OCI-LY3 (cell line): ENCODE measurements at regions not wholly inside any gene's neighbourhood (a gene's known extent, or its start where the extent isn't known, plus 50 kb on each side); places are given as distances from the start of the nearest gene placed in this dataset.
A peak's percentile ranks its signal among the peaks of the same experiment; 100 is the strongest.
"Not testable (repeated sequence)": the region's sequence is repeated elsewhere in the genome, so short reads cannot be mapped to it uniquely, and the experiment has no call there.

ENCODE experiments used
- H2AFZ ChIP-seq: fragments of 200-600, 300-600 bp; shearing (Covaris generic); 2 replicates; pipeline ENCODE4 v1.6.0; 2014; ENCODE audit warnings: antibody characterized with exemption, low read depth, low read length
- H3K27ac ChIP-seq: fragments of 200-600, 300-600 bp; sonication (generic); 2 replicates; pipeline ENCODE4 v1.5.1; 2014; ENCODE audit warnings: mild to moderate bottlenecking, low read length, moderate library complexity, mixed read lengths
- H3K27me3 ChIP-seq: fragments of 200-600, 300-600 bp; sonication (generic); 2 replicates; pipeline ENCODE4 v1.6.1; 2014; ENCODE audit warnings: low read depth, low read length, mixed read lengths
- H3K36me3 ChIP-seq: fragments of 200-600, 300-600 bp; sonication (generic); replicated peaks from 2 replicates; pipeline ENCODE3; 2014; ENCODE audit warnings: low read depth, low read length, mixed read lengths
- H3K4me1 ChIP-seq: fragments of 300-600, 200-600 bp; sonication (generic); 2 replicates; pipeline ENCODE4 v1.6.1; 2014; ENCODE audit warnings: low read length, mixed read lengths
- H3K4me2 ChIP-seq: fragments of 200-600, 300-600 bp; sonication (generic); 2 replicates; pipeline ENCODE4 v1.6.1; 2014; ENCODE audit warnings: low read length, mixed read lengths
- H3K4me3 ChIP-seq: fragments of 300-600, 200-600 bp; sonication (generic); 2 replicates; pipeline ENCODE4 v1.5.1; 2014; ENCODE audit warnings: antibody characterized with exemption, mild to moderate bottlenecking, low read length, moderate library complexity
- H3K79me2 ChIP-seq: fragments of 300-600, 200-600 bp; shearing (Covaris generic); 2 replicates; pipeline ENCODE4 v1.6.1; 2014; ENCODE audit warnings: mild to moderate bottlenecking, low read length, mixed read lengths
- H3K9ac ChIP-seq: fragments of 300-600, 200-600 bp; shearing (Covaris generic); 2 replicates; pipeline ENCODE4 v1.6.0; 2014; ENCODE audit warnings: mild to moderate bottlenecking, low read length, moderate library complexity
- H3K9me3 ChIP-seq: fragments of 200-600, 300-600 bp; shearing (Covaris generic); 2 replicates; pipeline ENCODE4 v1.6.1; 2014; ENCODE audit warnings: low read length, mixed read lengths; ENCODE audit not compliant: insufficient read depth
- H4K20me1 ChIP-seq: fragments of 200-600, 300-600 bp; sonication (generic); 2 replicates; pipeline ENCODE4 v1.6.1; 2016; ENCODE audit warnings: low read length, mixed read lengths; ENCODE audit not compliant: insufficient read depth
- CTCF ChIP-seq: fragments of 200-600, 300-600 bp; sonication (generic); IDR thresholded peaks from 2 replicates; pipeline ENCODE4 v1.5.1; 2014; ENCODE audit warnings: antibody characterized with exemption, low read length, low read depth
- EZH2phosphoT487 ChIP-seq: fragments of 200-600 bp; shearing (Covaris generic); IDR thresholded peaks from 2 replicates; pipeline ENCODE4 v1.6.1; 2018; ENCODE audit warnings: antibody characterized with exemption, mixed run types, low read depth

GRCh38 chrX:45803383-45803921 lies 602.8 kb upstream of the DIPK2B start:
- Histone ChIP-seq H3K4me1 (peaks cover 53% of the 10 kb centered on the region), H3K27me3 (no peaks in the 10 kb centered on the region), H3K9me3 (no peaks in the 10 kb centered on the region), H3K4me3 (no peak overlapping the region), H3K4me2 (peak overlapping the region; percentile 22), H4K20me1 (no peaks in the 10 kb centered on the region), H3K27ac (no peak overlapping the region), H3K79me2 (no peaks in the 10 kb centered on the region), H3K36me3 (no peaks in the 10 kb centered on the region), H3K9ac (no peak overlapping the region), H2AFZ (no peak overlapping the region)
- TF ChIP-seq EZH2phosphoT487 (no peak), CTCF (no peak)

GRCh38 chrX:45801554-45801953 lies 600.9 kb upstream of the DIPK2B start:
- H3K79me2 ChIP-seq, result no peaks in the 10 kb centered on the region

GRCh38 chrX:45800746-45801453 lies 600.2 kb upstream of the DIPK2B start:
- not testable (repeated sequence) for H3K27me3 ChIP-seq, H4K20me1 ChIP-seq, H3K79me2 ChIP-seq, H3K9me3 ChIP-seq, H3K27ac ChIP-seq, H3K36me3 ChIP-seq
- Histone ChIP-seq H3K4me3 (peak overlapping the region; percentile 73), H3K9ac (peak overlapping the region; percentile 53), H3K4me1 (peaks cover 29% of the 10 kb centered on the region), H2AFZ (peak overlapping the region; percentile 87; the same call in 1 of the 2 replicates), H3K4me2 (peak overlapping the region; percentile 86)

More at GRCh38 chrX:45801554-45801953, 600.9 kb upstream of the DIPK2B start:
- H3K9me3 ChIP-seq, result no peaks in the 10 kb centered on the region
- H3K27ac ChIP-seq, result no peak overlapping the region
- H3K4me3 ChIP-seq, result peak overlapping the region; percentile 73
- peak overlapping the region; percentile 86 for H3K4me2 ChIP-seq
- no peaks in the 10 kb centered on the region for H3K27me3 ChIP-seq
- peaks cover 34% of the 10 kb centered on the region for H3K4me1 ChIP-seq
- peak overlapping the region; percentile 53 for H3K9ac ChIP-seq
- H2AFZ ChIP-seq, result peak overlapping the region; percentile 87; the same call in 1 of the 2 replicates
- no peaks in the 10 kb centered on the region for H4K20me1 ChIP-seq
- no peaks in the 10 kb centered on the region for H3K36me3 ChIP-seq
- TF ChIP-seq EZH2phosphoT487 (no peak), CTCF (peak; percentile 55)

GRCh38 chrX:45799576-45799975 lies 598.9 kb upstream of the DIPK2B start:
- peaks cover 40% of the 10 kb centered on the region for H3K4me1 ChIP-seq
- peak overlapping the region; percentile 40 for H3K4me2 ChIP-seq
- no peak overlapping the region for H3K9ac ChIP-seq
- no peak overlapping the region for H3K4me3 ChIP-seq
- no peak for TF ChIP-seq CTCF
- no peak for TF ChIP-seq EZH2phosphoT487
- H3K27ac ChIP-seq, result no peak overlapping the region
- no peaks in the 10 kb centered on the region for H3K36me3 ChIP-seq
- H4K20me1 ChIP-seq, result no peaks in the 10 kb centered on the region
- no peaks in the 10 kb centered on the region for H3K9me3 ChIP-seq
- no peaks in the 10 kb centered on the region for H3K79me2 ChIP-seq
- no peak overlapping the region for H2AFZ ChIP-seq
- no peaks in the 10 kb centered on the region for H3K27me3 ChIP-seq
